ENCODE measurements at regions not wholly inside any gene's neighbourhood (a gene's known extent, or its start where the extent isn't known, plus 50 kb on each side); places are given as distances from the start of the nearest gene placed in this dataset.
A peak's percentile ranks its signal among the peaks of the same experiment; 100 is the strongest.

DNA sequence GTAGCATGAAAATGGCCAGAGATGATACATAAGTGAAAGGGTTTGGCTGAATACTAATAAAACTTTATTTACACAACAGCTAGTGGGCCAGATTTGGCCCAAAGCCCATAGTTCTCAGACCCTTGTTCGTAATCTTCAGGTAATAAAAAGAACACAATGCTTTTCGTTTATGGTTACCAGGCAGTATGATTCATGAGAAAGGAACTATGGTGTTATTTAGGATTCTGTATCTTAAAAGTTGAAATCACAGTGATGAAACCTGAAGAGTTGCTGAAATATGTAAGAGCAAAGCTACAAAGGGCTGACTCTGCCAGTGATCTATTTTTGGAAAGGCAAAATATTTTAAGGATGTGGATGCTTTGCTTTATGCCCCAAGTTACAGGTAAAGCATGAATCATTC lies 192.7 kb downstream of the SMC2 start:
- CTCF ChIA-PET = no interaction called here
- H3K27ac ChIP-seq = no peak overlapping the region
- peak; percentile 41 for DNase-seq (ENCODE audit: low spot score)
- POLR2A ChIA-PET (ENCODE audit: low non-redundant PET) = no interaction called here
- TF ChIP-seq, protein P1, sequence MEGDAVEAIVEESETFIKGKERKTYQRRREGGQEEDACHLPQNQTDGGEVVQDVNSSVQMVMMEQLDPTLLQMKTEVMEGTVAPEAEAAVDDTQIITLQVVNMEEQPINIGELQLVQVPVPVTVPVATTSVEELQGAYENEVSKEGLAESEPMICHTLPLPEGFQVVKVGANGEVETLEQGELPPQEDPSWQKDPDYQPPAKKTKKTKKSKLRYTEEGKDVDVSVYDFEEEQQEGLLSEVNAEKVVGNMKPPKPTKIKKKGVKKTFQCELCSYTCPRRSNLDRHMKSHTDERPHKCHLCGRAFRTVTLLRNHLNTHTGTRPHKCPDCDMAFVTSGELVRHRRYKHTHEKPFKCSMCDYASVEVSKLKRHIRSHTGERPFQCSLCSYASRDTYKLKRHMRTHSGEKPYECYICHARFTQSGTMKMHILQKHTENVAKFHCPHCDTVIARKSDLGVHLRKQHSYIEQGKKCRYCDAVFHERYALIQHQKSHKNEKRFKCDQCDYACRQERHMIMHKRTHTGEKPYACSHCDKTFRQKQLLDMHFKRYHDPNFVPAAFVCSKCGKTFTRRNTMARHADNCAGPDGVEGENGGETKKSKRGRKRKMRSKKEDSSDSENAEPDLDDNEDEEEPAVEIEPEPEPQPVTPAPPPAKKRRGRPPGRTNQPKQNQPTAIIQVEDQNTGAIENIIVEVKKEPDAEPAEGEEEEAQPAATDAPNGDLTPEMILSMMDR (conservative IDR thresholded peaks at IDR 0.05; ENCODE audit: low read depth) = no peak

DNA sequence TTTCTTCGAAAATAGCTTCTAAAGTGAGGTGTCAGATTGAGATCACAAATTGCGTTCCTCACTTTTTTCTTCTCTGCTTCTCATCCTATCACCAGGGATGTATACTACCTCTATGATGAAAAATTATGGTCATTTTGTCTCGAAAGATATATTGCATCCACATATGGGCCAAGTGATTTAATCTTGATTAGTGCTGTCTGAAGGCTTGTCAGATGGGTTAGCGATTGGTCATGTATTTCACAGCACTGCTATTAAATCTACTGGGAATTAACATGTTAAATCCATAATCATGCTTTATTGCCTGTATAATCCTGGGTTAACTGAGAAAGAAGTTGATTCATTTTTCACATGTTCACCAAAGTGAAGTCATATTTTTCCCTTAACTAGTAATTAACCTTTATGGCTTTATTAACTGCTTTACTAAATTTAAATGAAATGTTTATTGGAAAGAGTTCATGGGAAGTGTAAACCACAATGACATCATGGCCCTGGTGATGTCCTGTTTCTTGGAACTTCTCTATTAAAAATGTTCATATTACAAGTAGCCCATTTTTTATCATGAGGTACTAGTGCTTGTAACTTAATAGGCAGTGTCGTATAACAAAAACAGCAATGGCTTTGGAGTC lies 193.3 kb downstream of the SMC2 start:
- ChIA-PET CTCF (no interaction called here), POLR2A (ENCODE audit: low non-redundant PET) (no interaction called here)
- no peak for DNase-seq (ENCODE audit: low spot score)
- TF ChIP-seq, protein P1 (conservative IDR thresholded peaks at IDR 0.05; ENCODE audit: low read depth) = no peak
- no peak overlapping the region for H3K27ac ChIP-seq

DNA sequence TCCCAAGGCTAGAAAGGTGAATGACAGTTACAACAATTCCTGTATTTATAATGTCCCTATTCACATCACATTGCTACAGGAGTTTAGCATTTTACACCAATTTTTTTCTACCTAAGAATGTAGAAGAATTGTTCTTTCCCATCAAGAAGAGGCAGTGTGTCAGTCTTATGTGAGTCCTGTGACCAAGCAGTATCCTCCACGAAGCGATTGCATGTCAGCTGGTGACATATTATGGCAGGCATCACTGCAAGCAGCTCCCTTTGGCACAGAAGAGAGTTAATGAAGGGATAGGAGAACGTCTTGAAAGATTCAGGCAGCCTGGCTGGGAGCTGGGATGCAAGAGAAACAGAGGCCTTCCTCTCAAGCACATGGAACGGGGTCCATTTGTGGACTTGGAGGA lies 199.8 kb downstream of the SMC2 start:
- ChIA-PET CTCF (no interaction called here), POLR2A (ENCODE audit: low non-redundant PET) (no interaction called here)
- TF ChIP-seq, protein P1 (conservative IDR thresholded peaks at IDR 0.05; ENCODE audit: low read depth) = no peak
- no peak for DNase-seq (ENCODE audit: low spot score)
- no peak overlapping the region for H3K27ac ChIP-seq

DNA sequence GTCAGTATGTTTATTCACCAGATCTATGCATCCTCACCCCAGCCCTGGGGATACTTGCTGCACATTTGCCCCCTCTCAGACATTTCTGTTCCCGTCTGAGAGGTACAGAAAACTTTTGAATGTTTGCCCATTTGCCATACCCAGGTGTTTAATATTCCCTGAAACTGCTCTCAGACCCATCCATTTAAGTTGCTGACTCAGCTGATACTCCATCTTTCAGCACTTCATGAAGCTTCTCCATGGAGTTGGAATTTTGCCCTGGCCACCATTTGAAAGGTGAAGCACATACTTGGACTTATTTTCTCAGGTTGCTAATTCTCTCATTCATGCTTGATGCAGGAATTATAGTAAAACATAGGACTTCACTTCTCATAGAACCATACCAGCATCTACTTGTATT lies 203.9 kb upstream of the OR13F1 start:
- CTCF ChIA-PET = no interaction called here
- TF ChIP-seq, protein P1 (conservative IDR thresholded peaks at IDR 0.05; ENCODE audit: low read depth) = no peak
- POLR2A ChIA-PET (ENCODE audit: low non-redundant PET) = no interaction called here
- H3K27ac ChIP-seq = no peak overlapping the region
- DNase-seq (ENCODE audit: low spot score) = no peak

DNA sequence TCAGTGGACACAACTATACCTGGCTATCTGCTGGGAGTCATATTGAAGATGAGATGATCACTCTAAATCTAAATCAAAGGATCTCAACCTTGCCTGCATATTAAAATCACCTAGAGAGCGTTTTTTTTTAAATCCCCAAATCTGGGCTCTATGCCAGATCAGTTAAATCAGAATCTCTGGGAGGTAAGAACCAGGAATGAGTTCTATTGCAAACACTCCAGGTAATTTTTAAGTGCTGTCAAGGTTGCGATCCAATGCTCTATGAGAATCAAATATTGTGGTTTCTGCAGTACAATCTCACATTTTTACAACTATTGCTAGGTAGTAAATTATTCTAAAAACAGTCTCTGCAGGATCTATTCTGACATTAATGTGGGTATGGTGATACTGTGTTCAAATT lies 202.3 kb upstream of the OR13F1 start:
- no peak overlapping the region for H3K27ac ChIP-seq
- no peak for DNase-seq (ENCODE audit: low spot score)
- POLR2A ChIA-PET (ENCODE audit: low non-redundant PET) = no interaction called here
- CTCF ChIA-PET = no interaction called here
- TF ChIP-seq, protein P1 (conservative IDR thresholded peaks at IDR 0.05; ENCODE audit: low read depth) = no peak

DNA sequence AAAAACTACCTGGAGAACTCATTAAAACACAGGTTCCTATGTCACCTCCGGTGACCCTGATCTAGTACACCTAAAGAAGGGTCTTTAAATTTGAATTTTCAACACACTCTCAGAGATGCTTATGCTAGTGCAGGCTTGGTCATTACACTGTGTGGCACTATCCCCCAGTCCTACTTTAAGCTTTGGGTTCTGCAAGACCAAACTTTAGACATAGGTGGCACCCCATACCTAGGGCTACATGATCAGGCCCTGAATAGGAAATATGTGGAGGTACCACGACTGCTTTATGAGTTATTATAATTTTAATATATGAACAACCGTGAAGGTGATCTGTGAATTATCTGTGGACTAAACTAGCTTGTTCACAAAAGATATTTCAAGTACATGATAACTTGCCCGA lies 201.3 kb upstream of the OR13F1 start:
- TF ChIP-seq, protein P1 (conservative IDR thresholded peaks at IDR 0.05; ENCODE audit: low read depth) = no peak
- DNase-seq (ENCODE audit: low spot score) = no peak
- CTCF ChIA-PET = no interaction called here
- H3K27ac ChIP-seq = no peak overlapping the region
- POLR2A ChIA-PET (ENCODE audit: low non-redundant PET) = no interaction called here

DNA sequence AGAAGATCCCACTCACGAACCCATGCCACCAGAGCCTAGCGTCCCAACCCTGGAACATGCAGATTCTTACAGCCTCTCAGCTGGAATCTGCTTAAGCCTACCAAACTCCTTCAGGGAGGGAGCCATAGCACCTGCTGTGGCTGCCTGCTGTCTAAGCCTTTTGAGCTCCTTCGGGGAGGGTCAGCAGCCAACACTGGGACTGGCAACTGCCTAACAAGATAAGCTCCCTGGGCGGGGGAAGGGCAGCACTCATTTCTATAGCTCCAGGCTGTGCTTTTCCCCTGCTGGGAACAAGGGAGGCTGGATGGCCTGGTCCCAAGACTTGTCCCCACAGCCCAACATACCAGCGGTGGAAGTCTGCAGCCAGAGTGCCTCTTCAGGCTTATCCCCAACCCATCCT lies 199.1 kb upstream of the OR13F1 start:
- TF ChIP-seq, protein P1 (conservative IDR thresholded peaks at IDR 0.05; ENCODE audit: low read depth) = no peak
- DNase-seq (ENCODE audit: low spot score) = no peak
- H3K27ac ChIP-seq = no peak overlapping the region
- POLR2A ChIA-PET (ENCODE audit: low non-redundant PET) = no interaction called here
- CTCF ChIA-PET = interaction anchor here (0.6 kb wide), 1 partner anchor 261 kb away, joined by 4 read pairs; no protein-coding TSS in a partner anchor
